GM19025 (cell line): ENCODE measurements at regions not wholly inside any gene's neighbourhood (a gene's known extent, or its start where the extent isn't known, plus 50 kb on each side); places are given as distances from the start of the nearest gene placed in this dataset.

Experiments
- ATAC-seq: cut with Tn5 transposase; IDR thresholded peaks from one replicate; pipeline ENCODE4 v1.9.1; 2021; ENCODE audit warnings: mild to moderate bottlenecking, low read depth, moderate library complexity; ENCODE audit not compliant: unreplicated experiment

DNA sequence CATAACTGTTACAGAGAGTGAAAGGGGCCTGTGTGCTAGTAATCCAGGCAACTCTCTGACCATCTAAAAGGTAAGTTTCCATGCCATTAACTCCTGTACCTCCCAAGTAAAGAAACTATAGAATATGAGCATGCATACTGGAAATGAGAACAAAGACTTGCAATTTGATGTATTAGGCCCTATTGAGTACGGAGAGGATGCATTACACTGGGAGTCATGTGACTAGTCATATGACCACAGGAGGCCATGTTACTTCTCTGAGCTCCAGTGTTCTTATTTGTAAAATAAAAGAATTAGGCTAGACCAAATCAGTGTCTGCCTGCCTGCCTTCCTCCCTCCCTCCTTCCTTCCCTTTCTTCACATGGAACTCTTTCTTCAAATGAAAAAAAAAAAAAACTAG, 440.1 kb upstream of the CCDC196 start:
- ATAC-seq, result no peak

DNA sequence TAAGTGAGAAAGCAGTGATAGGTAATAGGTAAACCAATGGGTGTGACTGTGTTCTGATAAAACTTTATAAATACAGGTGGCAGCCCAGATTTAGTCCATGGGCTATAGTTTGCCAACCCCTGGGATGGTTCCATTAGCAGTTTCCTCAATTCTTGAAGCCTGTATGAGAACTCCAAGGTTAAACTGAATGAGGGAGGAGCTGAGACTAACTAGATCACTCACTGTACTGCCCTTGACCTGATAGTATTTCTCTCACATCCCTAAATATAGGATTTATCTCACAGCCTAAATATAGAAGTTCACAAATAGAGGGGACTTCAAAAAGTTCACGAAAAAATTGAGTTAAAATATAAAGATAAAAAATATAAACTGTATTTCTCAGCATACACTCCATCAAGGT, 439.6 kb upstream of the CCDC196 start:
- ATAC-seq, result no peak

DNA sequence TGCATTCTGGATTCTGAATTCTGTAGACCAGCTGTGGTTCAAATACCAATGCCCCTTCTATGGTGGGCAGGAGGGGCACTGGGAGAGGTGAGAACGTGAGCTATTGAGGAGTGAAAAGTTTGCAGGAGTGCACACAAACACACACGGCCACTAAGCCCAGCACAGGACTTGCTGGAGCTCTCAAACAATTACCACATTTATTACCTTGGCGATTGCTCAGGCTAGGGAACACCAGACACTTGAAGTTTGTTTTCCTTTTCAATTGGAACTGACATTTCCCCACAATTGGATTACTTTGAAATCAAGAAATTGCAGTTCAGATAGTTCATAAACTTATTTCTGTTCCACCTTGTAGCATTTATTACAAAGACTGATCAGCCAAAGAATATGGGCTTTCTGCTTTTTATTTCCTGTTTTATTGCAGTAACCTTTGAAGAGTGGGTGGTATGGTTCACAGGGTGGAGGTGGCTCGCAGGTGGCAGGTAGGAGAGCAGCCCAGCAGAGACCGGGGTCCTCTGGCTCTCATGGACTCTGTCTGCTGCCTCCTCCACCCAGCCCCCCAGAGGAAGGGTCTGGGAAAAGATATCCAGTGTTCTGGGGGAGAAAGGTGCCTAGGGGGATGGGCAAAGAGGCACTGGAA, 429.8 kb upstream of the CCDC196 start:
- ATAC-seq, result no peak

DNA sequence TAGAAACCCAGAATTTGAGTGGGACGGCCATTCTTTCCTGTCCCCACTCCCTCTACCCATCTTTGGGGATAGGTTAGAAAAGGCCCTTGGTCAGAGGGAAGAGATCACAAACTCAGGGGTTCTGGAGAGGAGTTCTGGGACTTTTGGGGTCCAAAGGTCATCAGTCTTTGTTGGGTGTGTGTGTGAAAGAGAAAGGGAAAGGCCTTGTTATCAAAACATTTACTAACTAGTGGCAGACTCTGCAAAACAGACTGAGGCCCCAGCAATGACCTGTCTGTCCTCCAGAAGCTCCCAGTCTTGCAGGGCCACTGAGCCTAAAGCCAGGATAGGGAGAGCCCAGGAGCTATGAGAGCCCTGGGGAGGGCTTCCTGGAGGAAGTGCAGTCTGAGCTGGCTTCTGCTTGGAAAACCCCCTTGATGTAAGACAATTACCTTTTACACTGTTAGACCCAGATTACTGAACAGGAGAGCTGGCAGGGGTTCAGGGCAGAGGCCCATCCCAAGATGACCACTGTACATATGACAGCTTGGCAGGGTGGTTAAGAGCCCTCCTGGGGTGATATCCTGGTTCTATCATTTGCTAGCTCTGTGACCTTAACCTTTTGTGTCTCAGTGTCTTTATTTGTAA, 429.1 kb upstream of the CCDC196 start:
- ATAC-seq, result peak; percentile 57

DNA sequence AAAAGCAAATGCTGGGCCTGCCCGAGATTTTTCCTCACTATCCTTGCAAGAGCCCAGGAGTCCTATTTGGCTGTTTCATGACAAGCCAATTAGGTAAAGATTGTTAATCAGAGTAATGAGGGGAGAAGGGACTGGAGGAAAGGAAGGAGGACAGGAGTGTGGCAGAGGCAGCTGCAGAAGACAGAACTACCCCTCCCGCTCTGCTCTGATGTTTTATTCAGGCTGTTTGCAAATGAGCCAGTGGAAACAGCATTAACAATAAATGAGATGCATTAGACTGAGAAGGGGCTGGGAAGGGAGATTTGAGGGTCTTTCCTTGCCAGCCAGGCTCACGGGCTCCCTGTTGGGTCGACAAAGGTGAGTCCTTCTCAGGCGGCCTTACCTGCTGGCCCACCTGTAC, 421.0 kb upstream of the CCDC196 start:
- no peak for ATAC-seq

DNA sequence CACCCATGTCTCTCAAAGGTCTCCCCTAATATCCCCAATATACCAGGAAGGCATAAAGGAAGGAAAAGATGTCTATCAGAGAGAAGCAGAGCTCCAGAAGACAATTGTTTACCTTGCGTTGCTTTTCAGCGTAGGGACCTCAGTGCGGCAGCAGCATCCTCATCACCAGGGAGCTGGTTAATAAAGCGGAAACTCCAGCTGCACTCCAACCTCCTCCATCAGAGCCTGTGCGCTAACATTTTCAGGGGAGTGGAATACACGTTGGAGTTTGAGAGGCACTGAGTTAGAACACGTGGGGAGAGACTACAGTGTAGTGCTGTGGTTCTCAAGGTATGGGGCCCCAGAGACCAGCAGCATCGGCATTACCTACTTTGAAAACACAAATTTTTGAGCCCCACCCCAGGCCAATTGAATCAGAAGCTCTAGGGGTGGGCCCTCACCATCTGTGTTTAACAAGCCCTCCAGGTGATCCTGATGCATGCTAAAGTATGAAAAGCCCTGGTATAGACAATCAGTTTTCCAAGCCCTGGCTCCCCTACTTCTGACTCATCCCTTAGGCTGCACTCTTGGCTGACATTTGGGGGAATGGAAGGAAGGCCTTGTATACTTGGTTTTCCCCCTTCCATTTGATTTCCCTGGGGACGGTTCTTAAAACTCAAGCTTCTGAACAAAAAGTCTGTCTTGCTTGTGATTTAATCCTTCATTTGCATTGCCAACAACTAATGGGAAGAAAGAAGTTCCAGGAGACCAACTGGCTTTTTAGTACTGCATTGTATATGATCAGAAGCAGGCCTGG, 419.0 kb upstream of the CCDC196 start:
- ATAC-seq, result no peak

DNA sequence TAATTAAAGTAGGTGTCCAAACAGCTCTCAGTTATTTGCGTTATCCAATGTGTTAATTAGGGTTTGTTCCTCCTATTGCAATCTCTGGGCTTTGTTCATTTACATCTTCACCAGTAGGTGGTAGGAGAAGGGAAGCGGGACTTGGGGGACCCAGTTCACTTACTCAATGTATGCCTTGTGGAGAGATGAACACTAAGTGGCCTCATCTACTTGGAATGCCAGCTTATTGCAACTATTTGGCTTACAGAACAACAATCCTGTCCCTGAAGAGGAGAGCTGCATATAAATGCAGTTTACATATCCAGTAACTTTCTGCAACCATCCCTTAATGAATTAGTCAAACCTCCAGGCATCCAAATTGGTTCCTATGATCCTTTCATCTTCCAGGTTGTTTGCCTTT, 417.1 kb upstream of the CCDC196 start:
- ATAC-seq, result no peak

DNA sequence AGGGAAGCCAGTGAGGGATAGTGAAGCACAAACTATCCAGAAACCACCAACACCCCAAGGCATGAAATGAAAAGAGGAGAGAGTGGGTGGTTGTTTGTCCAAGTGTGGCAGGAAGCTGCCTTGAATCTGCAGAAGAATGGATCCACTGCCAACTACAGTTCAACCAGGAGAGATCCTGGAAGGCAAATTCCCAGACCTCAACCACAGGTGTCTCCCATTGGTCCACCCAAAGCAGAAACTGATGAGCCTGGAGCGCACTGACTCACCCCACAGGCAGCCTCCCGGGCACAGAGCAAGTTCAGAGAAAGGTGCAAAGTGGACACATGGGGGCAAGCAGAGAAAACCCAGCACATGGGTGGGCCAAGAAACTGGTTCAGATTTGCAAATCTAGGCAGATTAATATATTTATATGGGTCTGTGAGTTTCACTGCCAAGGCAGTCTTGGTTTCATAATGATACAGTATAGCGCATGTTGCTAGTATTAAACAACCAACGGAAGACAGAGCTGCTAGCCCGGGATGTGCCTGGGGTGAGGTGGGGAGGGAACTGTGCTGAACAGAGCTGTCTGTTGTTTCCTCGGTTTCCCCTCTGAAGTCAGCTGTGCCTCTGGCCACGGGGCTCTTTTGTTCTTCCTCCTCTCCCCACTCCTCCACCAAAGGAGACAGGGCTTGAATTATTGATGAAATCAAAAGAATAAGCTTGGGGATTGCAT, 416.2 kb upstream of the CCDC196 start:
- ATAC-seq, result no peak

DNA sequence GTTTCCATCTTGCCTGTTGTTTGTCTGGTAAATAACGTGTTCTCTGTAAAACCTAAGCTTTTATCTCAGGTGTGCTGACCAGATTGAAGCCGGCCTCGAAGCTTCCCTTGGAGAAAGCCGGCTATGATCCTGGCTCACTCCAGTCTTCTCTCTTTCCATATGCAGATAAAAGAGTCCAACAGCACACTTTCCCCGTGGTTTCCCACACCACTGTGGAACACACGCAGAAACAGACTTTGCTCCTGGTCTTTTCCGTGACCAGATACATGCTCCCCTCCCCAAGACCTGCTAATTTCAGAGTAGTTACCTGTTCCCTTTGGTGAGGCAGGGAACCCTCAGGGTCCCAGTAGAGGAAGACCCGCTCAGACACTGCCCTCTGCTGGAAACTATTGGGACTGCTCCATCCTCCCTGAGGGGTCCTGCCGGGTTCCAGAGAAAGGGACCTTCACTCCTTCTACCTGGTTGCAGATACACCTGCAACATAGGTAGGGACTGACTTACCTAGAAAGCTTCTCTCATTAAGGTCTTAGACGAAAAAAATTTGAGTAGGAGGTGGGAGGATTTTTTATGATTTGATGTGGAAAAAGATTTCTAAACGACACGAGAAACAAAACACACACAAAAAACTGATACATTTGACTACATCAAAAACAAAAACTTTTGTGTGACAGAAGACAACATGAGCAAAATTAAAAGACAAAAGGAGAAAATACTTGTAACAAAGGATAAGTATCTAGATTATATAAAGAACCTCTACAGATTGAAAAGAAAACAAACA, 415.4 kb upstream of the CCDC196 start:
- ATAC-seq, result no peak

DNA sequence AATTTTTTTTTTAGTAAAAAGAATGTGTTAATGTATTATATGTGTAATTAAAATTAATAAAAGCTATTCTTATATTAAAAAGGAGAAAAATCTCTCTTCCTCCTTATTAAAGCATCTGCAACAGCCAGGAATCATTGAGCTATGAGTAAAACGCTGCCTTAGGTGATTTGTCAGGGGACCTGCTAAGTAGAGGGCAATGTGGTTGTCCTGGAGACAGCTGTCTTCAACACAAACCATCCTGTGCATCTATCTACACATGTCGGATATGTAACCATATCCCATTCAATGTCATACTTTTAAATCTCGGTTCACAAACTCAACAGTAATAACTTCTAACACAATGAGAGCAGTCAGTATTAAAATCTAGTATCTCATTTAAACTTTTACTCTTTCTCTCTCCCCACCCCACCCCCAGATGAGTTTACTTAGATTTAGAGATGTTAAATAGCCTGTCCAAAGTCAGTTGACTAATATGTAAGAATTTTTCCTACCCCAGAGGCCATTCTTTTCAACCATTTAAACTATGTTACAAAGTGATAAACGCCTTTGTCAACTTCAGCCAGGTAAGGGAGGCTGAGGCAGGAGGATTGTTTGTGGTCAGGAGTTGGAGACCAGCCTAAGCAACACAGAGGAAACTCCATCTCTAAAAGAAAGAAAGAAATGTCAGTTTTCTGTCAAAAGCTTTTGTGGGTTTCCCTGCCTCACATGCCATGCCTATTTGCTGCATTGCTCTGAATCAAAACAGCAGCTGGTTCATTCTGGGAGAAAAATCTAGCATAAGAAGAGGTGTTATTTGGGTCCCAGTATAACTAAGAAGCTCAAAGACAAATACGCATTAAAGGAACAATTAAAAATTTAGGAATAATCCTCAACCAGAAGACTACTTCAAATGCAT, 413.7 kb upstream of the CCDC196 start:
- no peak for ATAC-seq

DNA sequence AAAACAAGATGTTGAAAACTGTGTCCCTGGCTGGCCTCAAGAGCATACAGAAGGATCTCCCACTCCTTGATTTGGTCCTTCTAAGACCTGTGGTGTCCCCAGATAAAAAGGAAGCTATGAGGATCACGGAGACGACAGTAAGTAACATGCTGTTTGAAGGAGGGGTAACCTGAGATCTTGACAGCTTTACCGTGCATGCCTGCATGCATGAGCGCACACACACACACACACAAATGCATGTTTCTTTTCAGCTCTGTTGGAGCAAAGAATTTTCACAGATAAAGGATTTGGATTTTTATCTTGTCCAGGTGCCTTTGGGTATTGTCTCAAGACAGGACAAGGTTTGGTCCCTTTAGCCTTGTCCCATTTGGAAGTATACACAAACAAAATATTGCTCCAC, 411.6 kb upstream of the CCDC196 start:
- ATAC-seq, result no peak

DNA sequence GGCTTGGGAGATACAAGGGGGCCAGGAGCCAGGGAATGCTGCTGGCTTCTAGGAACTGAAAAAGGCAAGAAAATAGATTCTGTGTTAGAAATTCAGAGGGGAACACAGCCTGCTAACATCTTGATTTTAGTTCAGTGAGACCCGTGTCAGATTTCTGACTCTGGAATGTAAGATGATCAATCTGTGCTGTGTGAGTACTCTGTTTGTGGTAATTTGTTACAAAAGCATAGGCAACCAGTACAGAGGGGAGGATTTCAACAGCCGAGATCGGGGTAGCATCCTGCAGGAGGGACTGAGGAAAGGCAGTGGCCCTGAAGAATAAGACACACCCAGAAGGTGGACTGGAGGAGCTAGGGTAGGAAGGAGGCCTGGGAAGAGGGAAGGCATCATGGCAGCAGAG, 410.0 kb upstream of the CCDC196 start:
- ATAC-seq, result no peak

DNA sequence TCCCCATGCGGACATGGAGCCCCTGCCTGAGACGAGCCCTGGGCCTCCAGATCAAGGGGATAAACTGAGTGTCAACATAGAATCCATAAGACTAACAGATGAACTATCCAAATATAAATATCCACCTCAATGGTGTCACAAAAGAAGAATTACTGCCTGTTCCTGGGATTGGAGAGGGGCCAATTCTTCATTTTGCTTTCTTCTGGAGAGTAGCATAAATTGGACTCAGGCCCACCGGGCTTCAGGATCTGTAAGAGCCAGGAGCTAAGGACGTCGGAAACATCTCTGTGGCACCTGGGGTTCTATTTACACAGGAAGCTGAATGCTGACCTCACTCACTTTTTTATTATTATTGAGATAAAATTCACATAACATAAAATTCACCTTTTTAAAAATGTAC, 408.2 kb upstream of the CCDC196 start:
- ATAC-seq, result no peak

DNA sequence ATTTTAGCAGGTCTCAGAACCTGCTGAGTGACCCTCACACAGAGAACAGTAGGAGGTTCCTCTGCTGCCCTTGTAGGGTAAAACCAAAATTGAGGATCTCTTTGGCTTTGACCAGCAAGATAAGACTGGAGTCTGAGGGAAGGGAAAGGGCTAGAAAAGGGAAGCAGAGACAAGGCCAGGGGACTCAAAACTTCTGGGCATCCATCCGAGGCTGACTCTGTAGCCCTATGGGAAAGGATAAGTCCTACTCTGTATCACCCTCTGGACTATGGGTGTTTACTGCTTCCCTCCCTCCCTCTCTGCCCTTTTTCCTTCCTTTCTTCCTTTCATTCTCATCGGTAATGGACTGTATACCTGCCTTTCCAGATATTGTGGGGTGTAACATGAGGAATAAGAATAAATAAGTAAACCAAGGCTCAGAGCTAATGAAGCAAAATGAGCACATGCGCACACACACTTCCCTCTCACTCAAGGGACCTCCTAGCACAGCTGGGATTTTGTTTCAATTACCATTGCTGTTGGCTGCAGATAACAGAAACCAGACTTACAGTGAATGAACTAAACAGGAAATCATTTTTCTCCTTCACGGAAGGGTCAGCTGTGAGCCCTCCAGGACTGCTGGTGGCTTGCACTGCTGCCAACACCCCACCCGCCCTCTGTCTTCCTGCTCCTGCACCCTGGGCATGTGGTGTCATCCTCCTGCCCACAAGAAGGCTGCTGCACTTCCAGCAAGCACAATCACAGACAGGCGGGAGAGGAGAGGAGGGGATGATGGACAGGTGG, 404.4 kb upstream of the CCDC196 start:
- no peak for ATAC-seq

DNA sequence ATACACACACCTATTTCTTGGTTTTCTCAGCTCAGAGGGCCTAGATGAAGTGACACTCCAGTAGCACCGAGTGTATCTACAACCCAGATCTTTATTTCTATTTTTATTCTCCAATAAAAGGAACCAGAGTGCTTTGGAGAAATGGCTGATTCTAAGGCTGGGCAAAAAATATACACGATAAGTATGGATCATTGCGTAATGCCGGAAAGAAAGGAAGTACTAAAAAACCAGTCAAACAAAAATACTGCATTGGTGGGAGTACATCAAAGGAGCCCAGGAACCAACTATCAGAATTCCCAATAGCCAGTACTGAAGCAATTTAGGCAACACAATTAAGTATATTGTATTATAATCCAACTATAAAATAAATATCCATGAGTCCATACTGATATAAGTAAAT, 400.9 kb upstream of the CCDC196 start:
- ATAC-seq, result no peak

DNA sequence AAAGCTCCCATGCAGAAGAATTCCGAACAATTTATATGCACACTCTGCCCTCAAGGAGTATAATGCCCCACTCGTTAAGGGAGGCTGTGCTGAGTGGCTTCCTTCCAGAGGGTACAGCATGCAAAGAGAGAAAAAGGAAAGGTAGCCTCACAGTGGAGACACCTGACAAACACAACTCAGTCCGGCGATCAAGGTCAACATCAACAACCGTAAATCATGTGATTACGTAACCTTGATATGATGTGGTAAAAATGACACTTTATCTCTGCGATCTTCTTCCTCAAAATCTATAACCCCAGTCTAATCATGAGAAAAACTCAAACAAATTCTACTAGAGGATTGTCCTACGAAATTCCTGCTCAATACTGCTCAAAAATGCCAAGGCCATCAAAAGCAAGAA, 400.5 kb upstream of the CCDC196 start:
- ATAC-seq, result no peak

DNA sequence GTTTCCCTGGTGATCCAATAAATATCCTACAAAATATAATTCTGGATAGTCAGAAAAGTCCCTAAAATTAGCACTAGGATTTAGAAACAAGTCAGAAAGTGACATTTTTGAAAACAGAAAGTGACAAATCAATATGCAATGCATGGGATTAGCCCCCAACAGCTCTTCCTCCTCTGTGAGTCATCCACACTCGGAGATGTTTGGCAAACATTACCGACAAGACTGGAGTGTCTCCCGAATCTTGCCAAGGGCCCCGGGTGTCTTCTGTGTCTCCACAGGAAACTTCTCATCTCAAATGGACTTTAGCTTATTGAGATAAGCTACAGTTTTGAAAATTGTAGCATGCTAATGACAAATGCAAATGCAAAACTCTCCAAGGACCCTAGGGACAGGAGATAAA, 398.9 kb upstream of the CCDC196 start:
- ATAC-seq, result no peak

DNA sequence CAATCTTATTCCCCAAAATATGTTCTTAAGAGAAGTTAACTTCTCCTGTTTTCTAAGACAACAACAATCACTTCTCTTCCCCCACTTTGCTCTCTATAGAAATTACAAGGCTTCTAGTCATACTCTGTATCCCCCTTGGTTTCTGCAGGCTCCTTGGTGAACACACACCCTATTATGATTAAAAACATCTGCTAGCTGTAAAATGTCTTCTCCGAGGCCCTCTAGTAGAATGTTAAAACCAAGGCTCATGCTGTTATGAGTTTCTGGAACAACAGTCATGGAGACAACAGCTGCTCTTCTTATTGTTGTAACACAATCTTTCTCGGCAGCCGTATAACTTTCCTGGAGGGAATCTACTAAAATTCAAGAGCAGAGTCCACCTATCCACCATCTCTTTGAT, 397.5 kb upstream of the CCDC196 start:
- ATAC-seq, result no peak

DNA sequence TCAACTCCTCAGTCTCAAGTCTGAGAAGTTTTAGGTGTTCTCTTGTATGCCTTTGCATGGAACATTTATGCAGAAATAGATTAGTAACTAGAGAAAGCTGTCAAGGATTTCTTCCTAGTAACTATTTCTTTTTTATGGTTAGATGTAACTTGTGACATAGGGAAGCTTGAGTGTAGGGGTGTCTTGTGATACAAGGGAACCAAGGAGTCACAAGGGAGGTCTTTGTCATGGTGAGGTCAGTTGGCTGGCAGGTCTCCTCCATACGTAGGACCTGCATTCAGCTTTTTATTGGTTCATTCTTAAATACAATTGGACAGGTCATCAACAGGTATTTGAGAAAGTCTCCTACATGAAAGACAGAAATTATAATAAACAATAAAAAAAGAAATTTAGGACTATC, 394.0 kb upstream of the CCDC196 start:
- ATAC-seq, result no peak
